Colonic mucosa (tissue), 4 donors: ENCODE measurements at regions not wholly inside any gene's neighbourhood (a gene's known extent, or its start where the extent isn't known, plus 50 kb on each side); places are given as distances from the start of the nearest gene placed in this dataset.

Experiments
- DNase-seq: peaks from one replicate; pipeline ENCODE4 v3.0.0-alpha.2; 2020
- H3K27ac ChIP-seq: fragments of 200-600 bp; one replicate; pipeline ENCODE4 v1.8.0; 2021
- H3K27me3 ChIP-seq: fragments of 200-600 bp; one replicate; pipeline ENCODE4 v1.8.0; 2021
- H3K36me3 ChIP-seq: fragments of 200-600 bp; one replicate; pipeline ENCODE4 v1.8.0; 2021
- H3K4me1 ChIP-seq: fragments of 200-600 bp; one replicate; pipeline ENCODE4 v1.8.0; 2021; ENCODE audit warnings: mild to moderate bottlenecking
- H3K4me3 ChIP-seq: fragments of 200-600 bp; one replicate; pipeline ENCODE4 v1.8.0; 2021
- H3K9ac ChIP-seq, 2 donors: one replicate each; pipeline ENCODE4 v1.7.0; 2013; ENCODE audit warnings: control low read depth in 2 of 2, low read depth in 2 of 2, low read length in 2 of 2
- H3K9me3 ChIP-seq: fragments of 200-600 bp; one replicate; pipeline ENCODE4 v1.8.0; 2021
- intact Hi-C: fragments of 100-400 bp; cut with DNase I; formaldehyde crosslinking; loops from one replicate; pipeline ENCODE4 v1.14.1; 2022
- TF ChIP-seq, protein P1 (sequence below): fragments of 200-600 bp; IDR thresholded peaks from one replicate; pipeline ENCODE4 v1.8.0; 2022; ENCODE audit warnings: antibody characterized with exemption, mild to moderate bottlenecking
- donor health status: healthy.
- donor health status: DM: no; HTN: no; CAD: no.
- donor health status: DM: no; HTN: no; CAD: no.

DNA sequence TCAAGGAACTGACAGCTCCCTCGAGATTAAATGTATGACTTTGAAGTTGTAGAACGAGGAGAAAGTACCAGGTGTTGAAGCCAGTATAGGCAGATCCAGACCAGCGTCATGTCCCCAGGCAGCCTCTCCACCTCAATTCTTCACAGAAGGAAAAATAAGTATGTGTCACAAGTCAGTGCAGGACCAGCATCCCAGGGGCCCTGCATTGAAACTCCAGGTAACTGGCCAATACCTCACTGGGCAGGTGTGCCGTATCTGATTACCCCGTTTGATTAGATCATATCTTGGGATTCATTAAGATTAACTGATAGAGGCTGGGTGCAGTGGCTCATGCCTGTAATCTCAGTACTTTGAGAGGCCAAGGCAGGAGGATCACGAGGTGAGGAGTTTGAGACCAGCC, 466.7 kb upstream of the B3GAT1 start:
- Histone ChIP-seq H3K36me3 (no peaks in the 10 kb centered on the region), H3K9me3 (no peaks in the 10 kb centered on the region), H3K27ac (no peak overlapping the region), H3K27me3 (no peaks in the 10 kb centered on the region), H3K4me3 (no peak overlapping the region), H3K4me1 (no peaks in the 10 kb centered on the region), H3K9ac (no peak overlapping the region)
- intact Hi-C loops: no loop called here
- TF ChIP-seq, protein P1, sequence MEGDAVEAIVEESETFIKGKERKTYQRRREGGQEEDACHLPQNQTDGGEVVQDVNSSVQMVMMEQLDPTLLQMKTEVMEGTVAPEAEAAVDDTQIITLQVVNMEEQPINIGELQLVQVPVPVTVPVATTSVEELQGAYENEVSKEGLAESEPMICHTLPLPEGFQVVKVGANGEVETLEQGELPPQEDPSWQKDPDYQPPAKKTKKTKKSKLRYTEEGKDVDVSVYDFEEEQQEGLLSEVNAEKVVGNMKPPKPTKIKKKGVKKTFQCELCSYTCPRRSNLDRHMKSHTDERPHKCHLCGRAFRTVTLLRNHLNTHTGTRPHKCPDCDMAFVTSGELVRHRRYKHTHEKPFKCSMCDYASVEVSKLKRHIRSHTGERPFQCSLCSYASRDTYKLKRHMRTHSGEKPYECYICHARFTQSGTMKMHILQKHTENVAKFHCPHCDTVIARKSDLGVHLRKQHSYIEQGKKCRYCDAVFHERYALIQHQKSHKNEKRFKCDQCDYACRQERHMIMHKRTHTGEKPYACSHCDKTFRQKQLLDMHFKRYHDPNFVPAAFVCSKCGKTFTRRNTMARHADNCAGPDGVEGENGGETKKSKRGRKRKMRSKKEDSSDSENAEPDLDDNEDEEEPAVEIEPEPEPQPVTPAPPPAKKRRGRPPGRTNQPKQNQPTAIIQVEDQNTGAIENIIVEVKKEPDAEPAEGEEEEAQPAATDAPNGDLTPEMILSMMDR: no peak
- DNase-seq: no peak

DNA sequence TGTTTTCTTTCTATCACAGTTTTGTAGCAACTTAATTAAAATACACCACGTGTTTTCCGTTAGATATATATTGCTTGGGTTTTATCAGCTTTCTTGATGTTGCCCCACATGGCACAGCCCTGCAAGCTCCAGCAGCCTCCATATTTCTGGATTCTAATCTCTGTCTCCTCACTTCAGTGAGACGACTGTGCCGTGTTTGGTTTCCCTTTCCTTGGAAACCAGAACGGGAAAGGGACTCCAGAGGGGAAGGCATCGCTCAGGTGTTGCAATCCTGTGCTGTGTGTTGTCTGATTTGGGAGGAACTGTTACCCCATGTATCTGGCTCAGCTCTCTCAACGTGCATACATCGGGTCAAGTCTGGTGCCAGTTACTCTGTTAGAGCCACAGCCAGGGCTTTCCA, 464.2 kb upstream of the B3GAT1 start:
- H3K27ac ChIP-seq: no peak overlapping the region
- no peaks in the 10 kb centered on the region for H3K36me3 ChIP-seq
- TF ChIP-seq, protein P1: no peak
- H3K9ac ChIP-seq: no peak overlapping the region
- H3K9me3 ChIP-seq: no peaks in the 10 kb centered on the region
- no peak overlapping the region for H3K4me3 ChIP-seq
- no peaks in the 10 kb centered on the region for H3K27me3 ChIP-seq
- no peaks in the 10 kb centered on the region for H3K4me1 ChIP-seq
- intact Hi-C loops: no loop called here
- no peak for DNase-seq

DNA sequence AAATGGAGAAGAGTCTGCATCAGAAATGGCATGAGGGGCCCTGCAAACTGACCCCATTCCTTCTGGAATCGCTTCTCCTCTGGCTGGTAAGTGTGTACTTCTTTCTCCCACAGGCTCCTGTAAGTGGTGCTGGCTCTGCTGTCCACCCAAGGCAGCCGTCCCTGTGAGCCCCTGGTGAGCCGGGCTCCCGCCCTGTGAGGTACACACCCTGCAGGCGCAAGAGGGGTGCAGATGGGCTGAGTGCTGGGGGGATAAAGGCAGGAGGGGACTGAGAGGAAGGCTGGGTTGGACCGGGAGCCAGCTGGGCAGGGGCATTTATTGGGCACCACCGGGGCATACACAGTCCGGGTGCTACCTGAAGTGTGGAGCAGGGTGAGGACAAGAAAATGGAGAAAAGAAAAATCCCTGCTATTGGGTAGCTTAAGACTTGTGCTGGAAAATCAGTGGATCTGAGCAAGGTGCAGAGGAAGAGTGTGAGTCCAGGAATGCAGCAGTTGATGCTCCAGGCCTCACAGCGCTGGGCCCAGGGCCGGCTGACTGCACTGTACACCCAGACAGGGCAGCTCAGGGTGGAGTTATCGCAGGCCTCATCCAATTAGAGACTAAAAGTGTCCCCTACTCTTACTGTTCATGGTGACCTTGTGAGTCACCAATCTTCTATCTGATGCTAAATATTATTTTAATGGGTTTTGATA, 455.1 kb upstream of the B3GAT1 start:
- Histone ChIP-seq H3K27ac (no peak overlapping the region), H3K4me3 (no peak overlapping the region), H3K9ac (no peak overlapping the region), H3K27me3 (no peaks in the 10 kb centered on the region), H3K4me1 (no peaks in the 10 kb centered on the region), H3K36me3 (no peaks in the 10 kb centered on the region), H3K9me3 (no peaks in the 10 kb centered on the region)
- intact Hi-C loops: no loop called here
- DNase-seq: no peak
- TF ChIP-seq, protein P1: no peak

DNA sequence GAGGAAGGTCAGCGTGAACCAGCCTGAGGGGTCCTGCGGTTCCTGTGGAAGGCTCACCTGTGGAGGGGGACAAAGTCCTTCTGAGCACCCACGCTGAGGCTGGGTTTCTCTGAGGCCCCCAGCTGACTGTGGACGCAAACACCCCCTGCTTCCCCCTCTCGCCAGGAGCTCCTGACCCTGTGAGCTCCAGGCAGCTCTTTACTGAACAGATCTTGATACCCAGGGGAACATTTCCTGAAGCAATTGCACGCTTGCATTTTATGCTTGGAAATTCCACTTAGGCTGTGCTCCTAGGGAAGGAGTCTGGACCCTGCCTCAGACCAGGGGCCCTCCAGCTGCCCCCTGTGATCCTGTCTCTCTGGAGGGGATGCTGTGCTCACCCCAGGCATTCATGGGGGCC, 454.2 kb upstream of the B3GAT1 start:
- Histone ChIP-seq H3K9ac (no peak overlapping the region), H3K4me1 (no peaks in the 10 kb centered on the region), H3K36me3 (no peaks in the 10 kb centered on the region), H3K27ac (no peak overlapping the region), H3K27me3 (no peaks in the 10 kb centered on the region), H3K9me3 (no peaks in the 10 kb centered on the region), H3K4me3 (no peak overlapping the region)
- intact Hi-C loops: no loop called here
- TF ChIP-seq, protein P1: no peak
- DNase-seq: no peak

DNA sequence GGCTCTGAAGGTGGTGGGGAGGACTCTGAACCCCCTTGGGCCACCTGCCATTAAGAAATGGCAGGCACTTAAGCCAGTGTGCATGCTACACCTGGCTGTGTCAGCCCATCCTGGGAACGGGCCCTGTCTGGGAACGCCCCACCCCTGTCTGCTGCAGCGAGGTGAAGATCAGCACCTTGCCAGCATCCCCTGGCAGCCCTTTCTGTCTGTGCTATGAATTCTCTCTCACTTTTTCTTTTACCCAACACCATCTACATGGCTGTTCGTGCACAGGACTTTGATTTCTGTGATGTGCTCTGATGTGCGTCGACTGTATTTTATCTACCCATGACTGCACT, 452.9 kb upstream of the B3GAT1 start:
- H3K4me3 ChIP-seq: no peak overlapping the region
- no peaks in the 10 kb centered on the region for H3K9me3 ChIP-seq
- no peak overlapping the region for H3K9ac ChIP-seq
- H3K27me3 ChIP-seq: no peaks in the 10 kb centered on the region
- no peak for DNase-seq
- H3K27ac ChIP-seq: no peak overlapping the region
- intact Hi-C loops: no loop called here
- no peaks in the 10 kb centered on the region for H3K4me1 ChIP-seq
- no peaks in the 10 kb centered on the region for H3K36me3 ChIP-seq
- TF ChIP-seq, protein P1: no peak
